Progenitor cell of endocrine pancreas (in vitro differentiated cells): ENCODE measurements at regions not wholly inside any gene's neighbourhood (a gene's known extent, or its start where the extent isn't known, plus 50 kb on each side); places are given as distances from the start of the nearest gene placed in this dataset.
"Not testable (repeated sequence)": the region's sequence is repeated elsewhere in the genome, so short reads cannot be mapped to it uniquely, and the experiment has no call there.

Source experiments
- DNase-seq: peaks from one replicate; pipeline ENCODE4 v3.0.0; 2021; ENCODE audit warnings: low spot score; ENCODE audit not compliant: unreplicated experiment
- H3K27ac Mint-ChIP-seq: 2 replicates; pipeline ENCODE4 v1.8.0; 2021; ENCODE audit warnings: mild to moderate bottlenecking, moderate library complexity, mixed read lengths
- H3K27me3 Mint-ChIP-seq: 2 replicates; pipeline ENCODE4 v1.8.0; 2021; ENCODE audit warnings: mixed read lengths
- H3K36me3 Mint-ChIP-seq: 2 replicates; pipeline ENCODE4 v1.8.0; 2022; ENCODE audit warnings: mixed read lengths; ENCODE audit not compliant: insufficient read depth
- H3K4me1 Mint-ChIP-seq: 2 replicates; pipeline ENCODE4 v1.8.0; 2021; ENCODE audit warnings: low read depth, mixed read lengths
- H3K4me3 Mint-ChIP-seq: 2 replicates; pipeline ENCODE4 v1.8.0; 2021; ENCODE audit warnings: low read depth, mild to moderate bottlenecking, moderate library complexity, mixed read lengths
- H3K9me3 Mint-ChIP-seq: 2 replicates; pipeline ENCODE4 v1.8.0; 2021; ENCODE audit warnings: low read depth, mixed read lengths
- CTCF ChIP-seq: fragments of 200-600 bp; sonication (generic); IDR thresholded peaks from one replicate; pipeline ENCODE4 v1.5.0; 2021; ENCODE audit warnings: antibody characterized with exemption, mild to moderate bottlenecking; ENCODE audit not compliant: unreplicated experiment

GRCh38 chr4:55272102-55272501 lies 73.9 kb upstream of the SRD5A3 start:
- no peaks in the 10 kb centered on the region for H3K36me3 Mint-ChIP-seq
- H3K27me3 Mint-ChIP-seq: peaks cover 8% of the 10 kb centered on the region
- no peaks in the 10 kb centered on the region for H3K9me3 Mint-ChIP-seq
- no peak for DNase-seq
- no peak overlapping the region for H3K4me3 Mint-ChIP-seq
- no peaks in the 10 kb centered on the region for H3K4me1 Mint-ChIP-seq
- H3K27ac Mint-ChIP-seq: no peak overlapping the region
- TF ChIP-seq CTCF: no peak

- Mint-ChIP-seq H3K4me1 (no peaks in the 10 kb centered on the region), H3K27ac (no peak overlapping the region), H3K27me3 (peaks cover 8% of the 10 kb centered on the region), H3K9me3 (no peaks in the 10 kb centered on the region), H3K4me3 (no peak overlapping the region), H3K36me3 (no peaks in the 10 kb centered on the region)
- TF ChIP-seq CTCF: no peak
- DNase-seq: no peak
Observed at GRCh38 chr4:55272589-55272988, 73.5 kb upstream of the SRD5A3 start.

GRCh38 chr4:55277011-55277410 lies 69.0 kb upstream of the SRD5A3 start:
- Mint-ChIP-seq H3K4me1 (no peaks in the 10 kb centered on the region), H3K4me3 (no peak overlapping the region), H3K36me3 (peaks cover 1% of the 10 kb centered on the region), H3K9me3 (peaks cover 6% of the 10 kb centered on the region), H3K27ac (no peak overlapping the region), H3K27me3 (peaks cover 8% of the 10 kb centered on the region)
- DNase-seq: no peak
- no peak for TF ChIP-seq CTCF

GRCh38 chr4:55278316-55278715 lies 67.7 kb upstream of the SRD5A3 start:
- H3K4me1 Mint-ChIP-seq: no peaks in the 10 kb centered on the region
- peaks cover 16% of the 10 kb centered on the region for H3K9me3 Mint-ChIP-seq
- no peak overlapping the region for H3K4me3 Mint-ChIP-seq
- peaks cover 8% of the 10 kb centered on the region for H3K27me3 Mint-ChIP-seq
- H3K36me3 Mint-ChIP-seq: peaks cover 1% of the 10 kb centered on the region
- H3K27ac Mint-ChIP-seq: no peak overlapping the region
- no peak for TF ChIP-seq CTCF
- no peak for DNase-seq

- H3K36me3 Mint-ChIP-seq, H3K27me3 Mint-ChIP-seq, H3K27ac Mint-ChIP-seq, H3K4me1 Mint-ChIP-seq, H3K4me3 Mint-ChIP-seq, DNase-seq: not testable (repeated sequence)
- peaks cover 31% of the 10 kb centered on the region for H3K9me3 Mint-ChIP-seq
Observed at GRCh38 chr4:55280474-55280873, 65.6 kb upstream of the SRD5A3 start.

- H3K27ac Mint-ChIP-seq, H3K27me3 Mint-ChIP-seq, H3K4me3 Mint-ChIP-seq, H3K36me3 Mint-ChIP-seq, DNase-seq, H3K4me1 Mint-ChIP-seq: not testable (repeated sequence)
- H3K9me3 Mint-ChIP-seq: peaks cover 32% of the 10 kb centered on the region
Observed at GRCh38 chr4:55281118-55281683, 64.8 kb upstream of the SRD5A3 start.
